H9 (cell line): ENCODE measurements at regions not wholly inside any gene's neighbourhood (a gene's known extent, or its start where the extent isn't known, plus 50 kb on each side); places are given as distances from the start of the nearest gene placed in this dataset.

Experiments
- DNase-seq: peaks from one replicate; pipeline ENCODE4 v3.0.0-alpha.2; 2017
- H2AFZ ChIP-seq: one replicate; pipeline ENCODE4 v1.6.1; 2013; ENCODE audit warnings: mild to moderate bottlenecking, low read length, control low read depth, moderate library complexity
- H2AK5ac ChIP-seq: 2 replicates; pipeline ENCODE4 v1.6.1; 2013; ENCODE audit warnings: low read length, control low read depth, mixed read lengths; ENCODE audit not compliant: insufficient read length
- H2BK120ac ChIP-seq: one replicate; pipeline ENCODE4 v1.6.1; 2013; ENCODE audit warnings: low read depth, mild to moderate bottlenecking, low read length, control low read depth, inconsistent platforms; ENCODE audit not compliant: poor library complexity, severe bottlenecking
- H2BK12ac ChIP-seq: 2 replicates; pipeline ENCODE4 v1.6.1; 2013; ENCODE audit warnings: low read length, control low read depth, mixed read lengths, low read depth; ENCODE audit not compliant: insufficient read length
- H2BK15ac ChIP-seq: 2 replicates; pipeline ENCODE4 v1.6.1; 2013; ENCODE audit warnings: low read depth, low read length, control low read depth
- H2BK20ac ChIP-seq: one replicate; pipeline ENCODE4 v1.6.1; 2013; ENCODE audit warnings: low read depth, mild to moderate bottlenecking, low read length, control low read depth, inconsistent platforms; ENCODE audit not compliant: poor library complexity, severe bottlenecking
- H2BK5ac ChIP-seq: 2 replicates; pipeline ENCODE4 v1.6.1; 2013; ENCODE audit warnings: low read length, control low read depth, mixed read lengths; ENCODE audit not compliant: insufficient read length
- H3K14ac ChIP-seq: 2 replicates; pipeline ENCODE4 v1.6.1; 2013; ENCODE audit warnings: low read length, control low read depth; ENCODE audit not compliant: insufficient read depth
- H3K18ac ChIP-seq: 2 replicates; pipeline ENCODE4 v1.6.1; 2013; ENCODE audit warnings: low read depth, mild to moderate bottlenecking, mixed read lengths, low read length, control low read depth; ENCODE audit not compliant: insufficient read length
- H3K23ac ChIP-seq: 2 replicates; pipeline ENCODE4 v1.6.1; 2013; ENCODE audit warnings: low read length, control low read depth, mixed read lengths, low read depth; ENCODE audit not compliant: insufficient read length
- H3K23me2 ChIP-seq: 2 replicates; pipeline ENCODE4 v1.6.1; 2013; ENCODE audit warnings: low read depth, mild to moderate bottlenecking, mixed read lengths, low read length, control low read depth; ENCODE audit not compliant: insufficient read length, poor library complexity, severe bottlenecking
- H3K27ac ChIP-seq: 2 replicates; pipeline ENCODE4 v1.5.1; 2013; ENCODE audit warnings: low read length, control low read depth, mixed read lengths, low read depth; ENCODE audit not compliant: insufficient read length
- H3K27me3 ChIP-seq: 2 replicates; pipeline ENCODE4 v1.6.1; 2013; ENCODE audit warnings: low read length, control low read depth, inconsistent platforms; ENCODE audit not compliant: insufficient read depth
- H3K4ac ChIP-seq: 2 replicates; pipeline ENCODE4 v1.6.1; 2013; ENCODE audit warnings: low read depth, mild to moderate bottlenecking, control low read depth, inconsistent platforms, low read length, moderate library complexity
- H3K4me1 ChIP-seq: 2 replicates; pipeline ENCODE4 v1.6.1; 2013; ENCODE audit warnings: low read length, control low read depth, inconsistent platforms; ENCODE audit not compliant: insufficient read depth
- H3K4me2 ChIP-seq: 2 replicates; pipeline ENCODE4 v1.6.1; 2013; ENCODE audit warnings: low read length, control low read depth, mixed read lengths; ENCODE audit not compliant: insufficient read length, insufficient read depth
- H3K56ac ChIP-seq: 2 replicates; pipeline ENCODE4 v1.6.1; 2013; ENCODE audit warnings: low read depth, mild to moderate bottlenecking, mixed read lengths, low read length, control low read depth; ENCODE audit not compliant: insufficient read length
- H3K79me1 ChIP-seq: 2 replicates; pipeline ENCODE4 v1.6.1; 2013; ENCODE audit warnings: low read depth, mild to moderate bottlenecking, moderate library complexity, low read length, control low read depth, inconsistent platforms; ENCODE audit not compliant: insufficient read depth, poor library complexity, severe bottlenecking
- H3K79me2 ChIP-seq: 2 replicates; pipeline ENCODE4 v1.6.1; 2013; ENCODE audit warnings: low read length, control low read depth, inconsistent platforms; ENCODE audit not compliant: insufficient read depth
- H3K9ac ChIP-seq: 2 replicates; pipeline ENCODE4 v1.6.1; 2013; ENCODE audit warnings: low read length, control low read depth, mixed read lengths; ENCODE audit not compliant: insufficient read length; ENCODE audit errors: extremely low read depth
- H3K9me3 ChIP-seq: one replicate; pipeline ENCODE4 v1.6.1; 2013; ENCODE audit warnings: low read depth, low read length, inconsistent platforms; ENCODE audit not compliant: control insufficient read depth
- H3T11ph ChIP-seq: one replicate; pipeline ENCODE4 v1.6.1; 2013; ENCODE audit warnings: mild to moderate bottlenecking, low read length, control low read depth, inconsistent platforms
- H4K20me1 ChIP-seq: one replicate; pipeline ENCODE4 v1.6.1; 2013; ENCODE audit not compliant: control insufficient read depth, insufficient read length, insufficient read depth
- H4K5ac ChIP-seq: 2 replicates; pipeline ENCODE4 v1.6.1; 2013; ENCODE audit warnings: low read depth, mild to moderate bottlenecking, mixed read lengths, low read length, control low read depth; ENCODE audit not compliant: insufficient read length
- H4K8ac ChIP-seq: replicated peaks from 2 replicates; pipeline ENCODE4 v1.6.1; 2013; ENCODE audit warnings: low read length, control low read depth, mixed read lengths, low read depth; ENCODE audit not compliant: insufficient read length
- H4K91ac ChIP-seq: 2 replicates; pipeline ENCODE4 v1.6.1; 2013; ENCODE audit warnings: low read depth, mild to moderate bottlenecking, moderate library complexity, mixed read lengths, low read length, control low read depth; ENCODE audit not compliant: insufficient read length
- H3K27ac Mint-ChIP-seq, 3 experiments: 2 replicates in 2 of 3; 3 replicates in 1 of 3; pipeline ENCODE4 v1.8.0; 2020 to 2021; ENCODE audit warnings: mixed read lengths in 3 of 3, mild to moderate bottlenecking in 1 of 3, moderate library complexity in 1 of 3
- H3K27me3 Mint-ChIP-seq: 2 replicates; pipeline ENCODE4 v1.8.0; 2021; ENCODE audit warnings: low read depth, mild to moderate bottlenecking, moderate library complexity, mixed read lengths
- H3K36me3 Mint-ChIP-seq, 3 experiments: 2 replicates in 2 of 3; 3 replicates in 1 of 3; pipeline ENCODE4 v1.8.0; 2020 to 2021; ENCODE audit warnings: low read depth in 3 of 3, mixed read lengths in 3 of 3; ENCODE audit not compliant: insufficient read depth in 1 of 3
- H3K4me1 Mint-ChIP-seq, 2 experiments: 2 replicates each; pipeline ENCODE4 v1.8.0; 2020; ENCODE audit warnings: mixed read lengths in 2 of 2
- H3K4me3 Mint-ChIP-seq, 2 experiments: 2 replicates in 1 of 2; 3 replicates in 1 of 2; pipeline ENCODE4 v1.8.0; 2020 to 2021; ENCODE audit warnings: mild to moderate bottlenecking in 2 of 2, mixed read lengths in 2 of 2, moderate library complexity in 1 of 2
- H3K9me3 Mint-ChIP-seq, 2 experiments: 2 replicates in 1 of 2; 3 replicates in 1 of 2; pipeline ENCODE4 v1.8.0; 2020; ENCODE audit warnings: mild to moderate bottlenecking in 2 of 2, mixed read lengths in 2 of 2, moderate library complexity in 1 of 2
- WGBS: extraction: QIAGEN DNeasy Blood & Tissue Kit; methylation state at CpG from one replicate; pipeline ENCODE4 v1.1.7; 2013; ENCODE audit warnings: missing lambda C conversion rate, low lambda C conversion rate, mixed read lengths; ENCODE audit not compliant: insufficient read length; ENCODE audit errors: extremely low coverage; 5-methylcytosine and 5-hydroxymethylcytosine counted together
- TF ChIP-seq, protein P1 (sequence below): fragments of 200-600 bp; sonication (generic); conservative IDR thresholded peaks from 3 replicates; pipeline ENCODE4 v1.8.0; 2021; ENCODE audit warnings: antibody characterized with exemption, mild to moderate bottlenecking

- Histone ChIP-seq H3K4me2 (no peak overlapping the region), H4K20me1 (no peaks in the 10 kb centered on the region), H4K8ac (no peak overlapping the region), H3K27ac (no peak overlapping the region), H3K9ac (no peak overlapping the region), H3K27me3 (no peaks in the 10 kb centered on the region), H2BK120ac (no peak overlapping the region), H4K5ac (no peak overlapping the region), H3K23ac (no peak overlapping the region), H2BK15ac (no peak overlapping the region), H3K4ac (no peak overlapping the region), H2BK5ac (no peak overlapping the region), H3T11ph (no peak overlapping the region), H3K4me1 (no peaks in the 10 kb centered on the region; the same call in 1 of the 2 replicates), H3K56ac (no peak overlapping the region), H3K79me2 (no peaks in the 10 kb centered on the region), H2AFZ (peak overlapping the region; percentile 8), H3K14ac (no peak overlapping the region), H2BK20ac (no peak overlapping the region), H3K23me2 (no peaks in the 10 kb centered on the region), H2AK5ac (no peak overlapping the region), H3K18ac (no peak overlapping the region), H3K79me1 (no peaks in the 10 kb centered on the region), H2BK12ac (no peak overlapping the region), H4K91ac (no peak overlapping the region), H3K9me3 (no peaks in the 10 kb centered on the region)
- no CpG with 5 or more reads among the region's 3 CpGs for WGBS
- no peak overlapping the region for H3K4me3 Mint-ChIP-seq
- no peak overlapping the region for H3K27ac Mint-ChIP-seq
- no peak for DNase-seq
- H3K4me1 Mint-ChIP-seq, result peaks cover 2 to 9% of the 10 kb centered on the region in 2 experiments
- no peaks in the 10 kb centered on the region for H3K27me3 Mint-ChIP-seq
- TF ChIP-seq, protein P1, sequence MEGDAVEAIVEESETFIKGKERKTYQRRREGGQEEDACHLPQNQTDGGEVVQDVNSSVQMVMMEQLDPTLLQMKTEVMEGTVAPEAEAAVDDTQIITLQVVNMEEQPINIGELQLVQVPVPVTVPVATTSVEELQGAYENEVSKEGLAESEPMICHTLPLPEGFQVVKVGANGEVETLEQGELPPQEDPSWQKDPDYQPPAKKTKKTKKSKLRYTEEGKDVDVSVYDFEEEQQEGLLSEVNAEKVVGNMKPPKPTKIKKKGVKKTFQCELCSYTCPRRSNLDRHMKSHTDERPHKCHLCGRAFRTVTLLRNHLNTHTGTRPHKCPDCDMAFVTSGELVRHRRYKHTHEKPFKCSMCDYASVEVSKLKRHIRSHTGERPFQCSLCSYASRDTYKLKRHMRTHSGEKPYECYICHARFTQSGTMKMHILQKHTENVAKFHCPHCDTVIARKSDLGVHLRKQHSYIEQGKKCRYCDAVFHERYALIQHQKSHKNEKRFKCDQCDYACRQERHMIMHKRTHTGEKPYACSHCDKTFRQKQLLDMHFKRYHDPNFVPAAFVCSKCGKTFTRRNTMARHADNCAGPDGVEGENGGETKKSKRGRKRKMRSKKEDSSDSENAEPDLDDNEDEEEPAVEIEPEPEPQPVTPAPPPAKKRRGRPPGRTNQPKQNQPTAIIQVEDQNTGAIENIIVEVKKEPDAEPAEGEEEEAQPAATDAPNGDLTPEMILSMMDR, result no peak
- H3K9me3 Mint-ChIP-seq, result peaks cover 3% of the 10 kb centered on the region in 2 experiments; a peak in 1 of 5 replicates
- peaks cover 0 to 3% (median under 1%) of the 10 kb centered on the region in 3 experiments; a peak in 5 of 7 replicates for H3K36me3 Mint-ChIP-seq
Observed at GRCh38 chr3:173214576-173214975, 73.5 kb upstream of the SPATA16 start.
